Astrocyte of the cerebellum (primary cell): ENCODE measurements at regions not wholly inside any gene's neighbourhood (a gene's known extent, or its start where the extent isn't known, plus 50 kb on each side); places are given as distances from the start of the nearest gene placed in this dataset.

Experiments used
- DNase-seq: peaks from one replicate; pipeline ENCODE4 v3.0.0-alpha.2; 2011; ENCODE audit warnings: low read depth
- H3K4me3 ChIP-seq: 2 replicates; pipeline ENCODE4 v1.5.1; 2011; ENCODE audit warnings: mild to moderate bottlenecking, low read depth, low read length, moderate library complexity
- in situ Hi-C: cut with HindIII; loops from 2 replicates; pipeline ENCODE4 v1.10.0; 2017; ENCODE audit warnings: low sequenced_read_pairs
- TF ChIP-seq, protein P1 (sequence below): IDR thresholded peaks from 2 replicates; pipeline ENCODE4 v1.5.1; 2012; ENCODE audit warnings: low read length, low read depth, moderate library complexity, mild to moderate bottlenecking; ENCODE audit errors: missing control alignments

DNA sequence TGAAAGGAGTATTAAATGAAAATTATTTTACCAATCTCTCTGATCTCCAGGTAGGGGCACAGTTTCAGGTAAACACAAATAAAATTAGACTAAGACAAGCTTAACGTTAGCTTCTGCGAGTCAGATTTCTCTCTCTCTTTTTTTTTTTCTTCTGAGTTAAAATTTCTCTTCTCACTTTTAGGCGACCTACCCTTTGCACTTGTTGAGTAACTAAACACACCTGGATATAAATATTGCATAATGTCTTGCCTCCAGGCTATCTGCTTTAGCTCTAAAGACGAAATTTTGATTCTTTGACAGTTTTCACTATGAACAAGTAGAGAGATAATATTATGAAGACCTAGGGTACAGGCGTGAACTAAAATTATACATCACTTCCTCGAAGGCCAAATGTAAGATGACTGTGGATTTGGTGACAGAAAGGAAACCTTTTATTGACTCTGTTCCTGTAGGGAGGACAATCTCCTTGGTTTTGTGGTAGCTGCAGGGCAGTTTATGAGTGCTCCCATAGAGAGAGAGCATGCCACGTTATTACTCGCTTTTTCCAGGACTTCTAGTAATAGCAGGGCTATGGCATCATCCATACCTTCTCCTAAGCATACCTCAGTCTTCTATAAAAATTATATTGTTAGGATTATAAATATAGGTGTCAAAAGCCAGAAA, 303.8 kb upstream of the NEGR1 start:
- no peak for DNase-seq
- H3K4me3 ChIP-seq, result no peak overlapping the region
- in situ Hi-C loops, result no loop called here
- TF ChIP-seq, protein P1, sequence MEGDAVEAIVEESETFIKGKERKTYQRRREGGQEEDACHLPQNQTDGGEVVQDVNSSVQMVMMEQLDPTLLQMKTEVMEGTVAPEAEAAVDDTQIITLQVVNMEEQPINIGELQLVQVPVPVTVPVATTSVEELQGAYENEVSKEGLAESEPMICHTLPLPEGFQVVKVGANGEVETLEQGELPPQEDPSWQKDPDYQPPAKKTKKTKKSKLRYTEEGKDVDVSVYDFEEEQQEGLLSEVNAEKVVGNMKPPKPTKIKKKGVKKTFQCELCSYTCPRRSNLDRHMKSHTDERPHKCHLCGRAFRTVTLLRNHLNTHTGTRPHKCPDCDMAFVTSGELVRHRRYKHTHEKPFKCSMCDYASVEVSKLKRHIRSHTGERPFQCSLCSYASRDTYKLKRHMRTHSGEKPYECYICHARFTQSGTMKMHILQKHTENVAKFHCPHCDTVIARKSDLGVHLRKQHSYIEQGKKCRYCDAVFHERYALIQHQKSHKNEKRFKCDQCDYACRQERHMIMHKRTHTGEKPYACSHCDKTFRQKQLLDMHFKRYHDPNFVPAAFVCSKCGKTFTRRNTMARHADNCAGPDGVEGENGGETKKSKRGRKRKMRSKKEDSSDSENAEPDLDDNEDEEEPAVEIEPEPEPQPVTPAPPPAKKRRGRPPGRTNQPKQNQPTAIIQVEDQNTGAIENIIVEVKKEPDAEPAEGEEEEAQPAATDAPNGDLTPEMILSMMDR, result no peak

DNA sequence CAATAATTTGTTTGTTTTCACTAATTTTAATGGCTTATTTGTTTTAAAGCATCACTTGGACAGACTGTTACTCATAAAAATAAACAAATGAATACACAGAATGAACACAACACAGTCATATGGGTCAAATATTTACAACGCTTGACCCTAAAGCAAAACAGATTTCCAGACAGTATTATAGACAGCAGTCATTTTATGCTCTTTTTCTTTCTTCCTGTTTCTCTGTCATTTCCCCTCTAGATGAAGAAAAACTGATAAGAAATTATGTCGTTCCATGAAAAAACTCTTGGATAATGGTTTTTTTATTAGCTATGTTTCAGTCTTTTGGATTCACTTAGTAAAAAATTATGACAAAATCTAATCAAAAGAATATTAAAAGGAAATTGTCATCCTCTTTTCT, 297.3 kb upstream of the NEGR1 start:
- in situ Hi-C loops, result no loop called here
- TF ChIP-seq, protein P1, result no peak
- no peak overlapping the region for H3K4me3 ChIP-seq
- DNase-seq, result no peak

DNA sequence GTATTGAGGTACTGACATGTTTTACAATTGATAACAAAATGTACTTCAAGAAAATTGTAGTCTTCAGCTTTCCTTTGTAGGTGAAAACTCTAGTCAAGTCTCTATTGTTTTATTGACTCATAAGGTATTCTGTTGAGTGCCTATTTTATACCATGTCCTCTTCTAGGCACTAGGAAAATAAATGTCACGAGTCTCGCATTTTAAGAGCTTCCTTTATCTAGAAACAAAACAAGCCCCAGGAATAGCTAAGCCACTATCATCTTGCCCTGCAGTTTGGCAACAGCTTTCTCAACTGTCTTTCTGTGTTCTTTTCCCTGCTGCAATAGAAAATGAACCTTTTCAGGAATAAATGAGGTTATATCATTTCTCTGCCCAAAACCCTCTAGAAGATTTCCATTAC, 288.5 kb upstream of the NEGR1 start:
- DNase-seq, result no peak
- TF ChIP-seq, protein P1, result no peak
- in situ Hi-C loops, result no loop called here

DNA sequence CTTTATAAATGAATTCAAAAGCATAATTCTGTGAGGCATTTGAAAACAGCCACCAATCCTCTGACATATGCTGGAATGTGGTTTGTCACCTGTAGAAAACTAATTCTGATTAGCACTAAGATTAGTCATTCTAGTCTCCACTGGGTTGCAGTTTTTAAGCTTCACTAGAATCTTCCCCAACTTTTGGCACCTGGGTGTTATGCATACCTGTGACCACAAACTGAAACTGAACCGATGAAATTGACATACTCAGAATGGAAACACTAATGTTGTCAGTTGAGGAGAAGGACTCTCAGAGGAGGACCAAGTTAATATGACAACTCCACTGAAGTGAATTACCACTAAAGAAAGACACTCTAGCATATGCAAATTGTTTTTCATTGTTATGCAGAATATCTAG, 285.8 kb upstream of the NEGR1 start:
- no peak overlapping the region for H3K4me3 ChIP-seq
- no peak for DNase-seq
- in situ Hi-C loops, result no loop called here
- TF ChIP-seq, protein P1, result no peak

More for the DNA sequence above, 288.5 kb upstream of the NEGR1 start:
- no peak overlapping the region for H3K4me3 ChIP-seq

DNA sequence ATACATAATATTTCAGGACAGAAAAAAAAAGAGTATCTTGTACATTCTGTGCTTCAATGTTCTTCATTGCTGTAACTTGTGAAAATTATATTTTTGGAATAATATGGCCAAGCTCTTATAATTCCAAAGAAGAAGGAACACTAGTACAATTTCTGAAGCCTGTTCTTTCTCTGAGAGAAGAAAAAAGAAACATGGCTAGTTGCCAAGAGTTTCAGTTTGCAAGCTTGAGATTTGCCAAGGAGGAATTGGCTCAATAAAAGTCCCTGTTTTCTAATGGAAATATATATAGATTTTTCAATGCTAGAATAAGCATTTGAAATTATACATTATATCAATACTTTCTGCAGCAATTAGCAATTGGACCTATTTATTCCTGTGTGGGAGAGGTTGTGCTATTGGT, 285.2 kb upstream of the NEGR1 start:
- H3K4me3 ChIP-seq, result no peak overlapping the region
- peak; percentile 26 for DNase-seq
- TF ChIP-seq, protein P1, result no peak
- in situ Hi-C loops, result no loop called here

DNA sequence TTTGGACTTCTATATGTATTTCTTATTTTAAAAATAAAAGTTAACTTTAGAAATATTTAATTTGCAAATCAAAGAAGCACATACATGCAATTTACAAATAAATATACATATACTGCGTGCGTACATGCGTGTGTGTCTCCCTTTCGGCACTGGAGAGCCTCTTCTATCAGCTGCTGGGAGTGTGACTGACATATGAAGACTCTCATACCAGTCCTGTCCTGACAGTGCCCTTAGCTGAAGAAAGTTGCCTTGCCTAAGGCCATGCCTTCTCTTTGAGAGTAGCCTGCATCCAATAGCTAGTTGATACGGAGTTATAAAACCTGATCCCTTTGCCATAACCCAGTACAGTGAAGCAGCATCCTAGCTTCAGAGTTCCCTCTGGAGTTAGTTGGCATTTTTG, 282.4 kb upstream of the NEGR1 start:
- TF ChIP-seq, protein P1, result no peak
- DNase-seq, result no peak
- H3K4me3 ChIP-seq, result no peak overlapping the region
- in situ Hi-C loops, result no loop called here

DNA sequence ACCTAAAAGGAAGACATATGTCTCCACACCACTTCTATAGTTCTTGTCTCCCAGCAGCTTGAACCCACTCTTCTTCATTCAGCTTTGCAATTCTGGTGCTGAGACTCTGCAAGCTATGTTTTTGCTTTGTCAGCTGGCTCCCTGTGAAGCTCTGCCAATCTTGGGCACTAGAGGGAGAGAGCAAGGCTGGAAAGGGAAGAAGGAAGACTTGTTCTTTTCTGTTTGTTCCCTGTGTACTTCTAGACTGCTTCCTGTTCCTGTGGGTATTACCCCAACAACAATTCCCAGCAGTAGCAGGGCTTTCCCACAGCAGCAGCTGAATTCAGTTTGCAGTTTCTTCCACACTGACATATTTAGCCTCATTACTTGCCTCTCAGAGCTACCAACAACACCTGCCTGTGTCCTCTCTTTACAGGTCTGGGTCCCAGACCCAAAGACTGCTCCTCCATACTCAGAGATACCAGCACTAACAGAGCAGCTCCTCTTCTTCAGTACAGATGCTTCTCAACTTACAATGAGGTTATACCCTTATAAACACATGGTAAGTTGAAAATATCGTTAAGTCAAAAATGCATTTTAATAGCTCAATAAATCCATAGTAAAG, 275.2 kb upstream of the NEGR1 start:
- in situ Hi-C loops, result no loop called here
- TF ChIP-seq, protein P1, result peak; percentile 38
- no peak overlapping the region for H3K4me3 ChIP-seq
- DNase-seq, result no peak
